CD4-positive, alpha-beta T cell treated with Interleukin-17A for 4 hours (primary cell): ENCODE measurements at regions not wholly inside any gene's neighbourhood (a gene's known extent, or its start where the extent isn't known, plus 50 kb on each side); places are given as distances from the start of the nearest gene placed in this dataset.

Experiments
- DNase-seq: peaks from one replicate; pipeline ENCODE4 v3.0.0-alpha.2; 2020; ENCODE audit warnings: mixed read lengths

DNA sequence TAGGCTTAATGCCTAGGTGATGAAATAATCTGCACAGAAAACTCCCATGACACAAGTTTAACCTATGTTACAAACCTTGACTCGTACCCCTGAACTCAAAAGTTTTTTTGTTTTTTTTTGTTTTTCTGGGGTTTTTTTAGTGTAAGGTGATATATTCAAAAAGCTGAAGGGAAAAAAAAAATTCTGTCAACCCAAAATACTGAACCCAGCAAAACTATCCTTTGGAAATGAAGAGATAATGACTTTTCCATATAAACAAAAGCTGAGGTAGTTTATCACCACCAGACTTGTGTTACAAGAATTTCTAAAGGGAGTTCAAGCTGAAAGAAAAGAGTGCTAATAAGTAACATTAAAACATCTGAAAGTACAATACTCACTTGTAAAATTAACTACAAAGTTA is 448.1 kb downstream of the KCNH5 start:
- DNase-seq, result no peak

DNA sequence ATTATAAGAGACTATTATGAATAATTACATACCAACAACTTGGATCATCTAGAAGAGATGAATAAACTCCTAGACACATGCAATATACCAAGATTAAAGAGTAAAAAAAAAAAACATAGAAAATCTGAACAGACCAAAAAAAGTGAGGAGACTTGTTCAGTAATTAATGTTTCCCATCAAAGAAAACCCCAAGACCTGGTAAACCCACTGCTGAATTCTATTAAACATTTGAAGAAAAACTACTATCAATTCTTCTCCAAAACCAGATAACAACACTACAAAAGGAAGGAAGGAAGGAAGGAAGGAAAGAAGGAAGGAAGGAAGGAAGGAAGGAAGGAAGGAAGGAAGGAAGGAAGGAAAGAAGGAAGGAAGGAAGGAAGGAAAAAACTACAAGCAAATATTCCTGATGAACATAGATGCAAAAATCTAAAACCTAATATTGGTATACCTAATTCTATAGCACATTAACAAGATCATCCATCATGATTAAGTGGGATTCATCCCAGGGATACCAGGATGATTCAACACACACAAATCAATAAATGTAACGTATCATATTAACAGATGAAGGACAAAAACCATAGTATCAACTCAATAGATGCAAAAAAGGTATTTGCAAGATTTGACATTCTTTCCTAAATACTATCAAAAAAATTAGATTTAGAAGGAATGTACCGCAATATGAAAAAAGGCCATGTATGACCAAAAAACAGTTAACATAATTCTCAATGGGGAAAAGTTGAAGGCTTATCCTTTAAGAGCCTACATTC is 445.5 kb downstream of the KCNH5 start:
- no peak for DNase-seq

DNA sequence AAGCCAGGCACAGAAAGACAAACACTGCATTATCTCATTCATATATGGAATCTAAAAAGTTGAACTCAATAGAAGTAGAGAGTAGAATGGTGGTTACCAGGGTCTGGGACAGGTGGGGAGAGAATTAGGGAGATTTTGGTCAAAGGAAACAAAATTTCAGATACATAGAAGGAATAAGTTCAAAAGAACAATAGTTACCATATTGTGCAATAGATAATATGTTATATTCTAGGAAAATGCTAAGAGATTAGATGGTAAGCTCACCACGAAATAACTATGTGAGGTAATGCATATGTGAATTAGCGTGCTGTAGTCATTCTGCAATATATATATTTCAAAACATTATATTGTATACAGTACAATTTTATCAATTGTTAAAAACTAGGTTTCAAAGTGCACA is 442.5 kb downstream of the KCNH5 start:
- no peak for DNase-seq

DNA sequence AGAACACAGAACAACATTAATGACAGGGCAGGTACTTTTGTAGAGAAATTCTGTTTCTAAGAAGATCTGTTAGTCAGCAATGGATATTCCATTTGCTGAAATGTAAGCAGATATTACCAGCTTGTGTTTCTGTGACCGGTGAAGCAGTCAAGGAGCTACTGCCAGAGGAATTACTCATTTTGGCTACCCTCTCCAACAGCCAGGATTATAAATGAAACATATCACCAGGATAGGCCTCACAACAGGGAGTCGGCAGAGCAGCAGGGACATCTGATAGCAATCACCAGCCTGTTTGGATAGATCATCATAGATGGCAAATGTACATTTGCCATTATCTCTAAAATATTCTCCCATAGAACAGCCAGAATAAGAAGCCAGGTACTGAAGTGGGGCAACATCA is 440.7 kb downstream of the KCNH5 start:
- no peak for DNase-seq

DNA sequence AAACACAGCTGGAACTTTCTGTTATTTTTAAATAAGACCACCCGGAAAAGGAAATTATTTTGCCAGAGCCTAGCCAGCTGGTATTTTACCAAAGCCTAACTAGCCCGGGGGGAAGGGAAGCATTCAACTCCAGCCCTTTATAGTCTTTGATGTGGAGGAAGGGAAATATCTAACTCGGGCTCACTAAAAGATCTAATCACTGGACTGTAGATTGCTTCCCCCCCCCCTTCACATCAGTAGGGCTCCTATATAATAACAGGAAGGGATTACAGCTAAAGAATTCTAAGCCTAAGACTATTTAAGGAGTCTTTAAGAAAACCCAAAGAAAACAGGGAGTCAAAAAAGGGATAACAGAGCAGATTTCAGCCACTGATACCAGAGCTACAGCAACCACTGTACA is 431.1 kb downstream of the KCNH5 start:
- no peak for DNase-seq

DNA sequence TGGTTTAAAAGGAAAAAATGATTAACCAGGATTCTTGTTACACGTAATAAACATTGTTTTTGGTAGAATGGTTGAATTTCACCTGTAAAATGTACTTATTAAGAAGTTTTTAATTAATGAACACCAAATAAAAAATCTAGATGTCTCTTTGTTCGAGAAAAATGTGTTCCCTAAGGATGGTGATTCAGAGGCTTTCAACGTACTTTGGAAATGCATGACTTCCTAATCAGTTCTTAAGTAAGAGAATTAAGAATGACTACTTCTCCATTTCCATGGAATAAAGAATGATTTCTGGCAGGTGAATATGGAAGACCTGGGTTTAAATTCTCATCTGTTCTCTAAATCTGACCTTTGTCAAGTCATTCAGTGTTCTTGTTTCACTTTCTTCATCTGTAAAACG is 428.6 kb downstream of the KCNH5 start:
- DNase-seq, result no peak

DNA sequence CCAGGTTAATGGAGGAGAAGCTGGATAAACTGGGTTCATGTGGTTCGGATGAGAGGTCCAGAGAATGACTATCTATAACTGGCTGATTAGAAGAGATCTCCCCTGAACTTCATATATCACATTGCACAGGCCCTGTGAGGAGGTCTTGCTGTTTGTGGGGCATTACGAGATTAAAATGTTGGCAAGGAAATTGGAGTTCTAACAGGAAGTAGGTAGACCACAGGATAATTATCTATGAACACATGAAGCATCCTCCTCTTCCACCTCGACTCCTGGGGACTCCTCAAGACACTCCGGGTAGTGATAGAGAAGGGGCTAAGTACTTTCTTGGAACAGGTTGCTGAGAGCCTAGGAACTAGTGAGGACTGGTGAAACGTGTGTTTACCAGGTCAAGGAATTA is 418.8 kb downstream of the KCNH5 start:
- no peak for DNase-seq

DNA sequence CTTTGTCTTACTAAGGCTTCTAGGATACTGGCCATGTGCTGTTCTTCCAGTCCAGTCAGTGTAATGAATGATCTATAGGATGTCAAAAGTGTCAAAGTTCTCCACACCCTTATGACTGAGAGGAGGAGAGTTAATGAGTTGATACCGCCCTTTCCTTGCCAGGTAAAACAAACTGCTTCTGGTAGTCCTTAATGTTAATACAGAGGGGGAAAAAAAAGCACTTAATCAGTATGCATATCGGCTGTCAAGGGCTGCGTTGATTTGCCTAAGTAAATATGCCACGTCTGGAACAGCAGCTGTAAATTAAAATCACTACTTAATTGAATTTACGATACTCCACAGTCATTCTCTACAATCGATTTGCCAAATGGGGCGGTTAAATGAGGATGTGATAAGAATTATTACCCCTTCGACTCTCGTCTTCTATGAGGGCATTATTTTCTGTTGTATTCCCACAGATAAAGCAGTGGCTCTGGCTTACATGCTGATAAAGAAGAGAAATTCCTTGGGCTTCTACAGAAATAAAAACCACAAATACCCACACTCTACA is 416.0 kb downstream of the KCNH5 start:
- no peak for DNase-seq

DNA sequence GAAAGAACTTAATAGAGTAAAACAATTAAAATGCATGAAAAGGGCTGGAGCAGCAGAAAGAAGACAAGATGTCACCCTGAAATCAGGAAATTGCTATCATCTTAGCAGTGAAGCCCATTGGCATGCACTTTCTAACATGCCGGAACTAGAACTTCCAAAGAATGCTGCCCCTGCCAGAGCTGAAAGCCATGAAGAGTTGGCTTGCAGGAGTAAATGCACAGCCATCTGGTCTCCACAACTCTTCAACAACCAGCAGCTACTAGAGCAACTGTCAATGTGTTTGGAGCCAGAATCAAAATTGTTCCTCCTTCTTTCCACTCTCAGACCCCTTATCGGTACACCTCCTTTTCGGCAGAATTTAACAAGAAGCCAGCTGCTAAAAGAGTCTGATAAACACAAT is 414.1 kb downstream of the KCNH5 start:
- no peak for DNase-seq

DNA sequence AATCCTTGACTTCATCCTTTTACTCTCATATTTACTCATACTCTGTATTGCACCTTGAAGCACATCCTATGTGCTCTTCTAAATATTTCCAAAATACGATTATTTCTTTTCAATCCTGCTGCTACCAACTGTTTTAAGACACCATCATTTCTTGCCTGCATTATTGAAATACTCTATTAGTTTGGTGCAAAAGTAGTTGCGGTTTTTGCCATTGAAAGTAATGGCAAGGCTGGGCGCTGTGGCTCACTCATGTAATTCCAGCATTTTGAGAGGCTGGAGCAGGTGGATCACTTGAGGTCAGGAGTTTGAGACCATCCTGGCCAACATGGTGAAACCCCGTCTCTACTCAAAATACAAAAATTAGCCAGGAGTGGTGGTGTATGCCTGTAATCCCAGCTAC is 412.5 kb downstream of the KCNH5 start:
- no peak for DNase-seq

DNA sequence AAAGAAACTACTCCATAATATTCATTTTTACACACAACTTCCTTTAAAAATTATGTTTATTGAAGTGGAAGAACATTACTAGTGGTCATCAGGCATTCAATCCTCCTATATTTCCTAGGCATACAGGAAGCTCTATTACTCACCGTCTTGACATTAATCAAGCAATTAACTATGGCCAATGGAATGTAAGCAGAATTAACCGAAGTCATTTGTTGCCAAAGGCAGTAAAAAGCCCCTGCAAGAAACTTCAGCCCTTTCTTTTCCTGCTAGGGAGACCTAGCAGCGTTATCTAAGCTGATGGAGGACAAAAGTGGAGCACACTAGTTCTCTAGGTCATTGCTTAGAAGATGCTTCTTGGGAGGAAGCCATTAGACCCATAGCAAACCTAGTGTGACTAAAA is 399.6 kb downstream of the KCNH5 start:
- no peak for DNase-seq
